Tibial nerve (tissue), 3 donors: ENCODE measurements at regions not wholly inside any gene's neighbourhood (a gene's known extent, or its start where the extent isn't known, plus 50 kb on each side); places are given as distances from the start of the nearest gene placed in this dataset.

Source experiments
- CTCF ChIP-seq, 5 experiments: fragments of 200-600 bp in 3 of 5; fragments of 450-650 bp in 2 of 5; sonication (generic) in 3 of 5; IDR thresholded peaks; one replicate each; pipeline ENCODE4 v1.5.1; 2016 to 2019; ENCODE audit warnings: antibody characterized with exemption in 5 of 5, mild to moderate bottlenecking in 3 of 5, moderate library complexity in 2 of 5
- POLR2A ChIP-seq, 2 donors: fragments of 450-650 bp; IDR thresholded peaks; one replicate each; pipeline ENCODE4 v1.6.1; 2017; ENCODE audit warnings: antibody characterized with exemption in 2 of 2, mild to moderate bottlenecking in 2 of 2, moderate library complexity in 2 of 2

- TF ChIP-seq CTCF (IDR thresholded peaks at IDR 0.05) (no peak), POLR2A (IDR thresholded peaks at IDR 0.05) (no peak)
These were observed 369.9 kb upstream of the SLC10A2 start for GRCh38 chr13:103436057-103436654.
